COLO668 (cell line): ENCODE measurements at regions not wholly inside any gene's neighbourhood (a gene's known extent, or its start where the extent isn't known, plus 50 kb on each side); places are given as distances from the start of the nearest gene placed in this dataset.

Experiments
- DNase-seq: peaks from one replicate; lab custom pipeline; 2025; ENCODE audit not compliant: unreplicated experiment; lab: John Stamatoyannopoulos, UW

- no peak for DNase-seq
Observed at GRCh38 chr11:122235615-122236014, 119.6 kb upstream of the BLID start.

GRCh38 chr11:122234780-122235179, 118.8 kb upstream of the BLID start:
- DNase-seq, result no peak

GRCh38 chr11:122234257-122234656, 118.2 kb upstream of the BLID start:
- DNase-seq, result no peak

GRCh38 chr11:122232985-122233384, 117.0 kb upstream of the BLID start:
- DNase-seq, result no peak

GRCh38 chr11:122230385-122230755, 114.4 kb upstream of the BLID start:
- no peak for DNase-seq

- DNase-seq, result no peak
Observed at GRCh38 chr11:122229481-122230384, 113.7 kb upstream of the BLID start.

- no peak for DNase-seq
Observed at GRCh38 chr11:122229078-122229477, 113.1 kb upstream of the BLID start.

- no peak for DNase-seq
Observed at GRCh38 chr11:122226810-122227379, 110.9 kb upstream of the BLID start.

- no peak for DNase-seq
Observed at GRCh38 chr11:122224867-122225266, 108.9 kb upstream of the BLID start.

GRCh38 chr11:122220321-122220720, 104.3 kb upstream of the BLID start:
- DNase-seq, result no peak

GRCh38 chr11:122219791-122220190, 103.8 kb upstream of the BLID start:
- DNase-seq, result no peak

GRCh38 chr11:122215244-122215992, 99.4 kb upstream of the BLID start:
- peak; percentile 15 for DNase-seq

- DNase-seq, result no peak
Observed at GRCh38 chr11:122214567-122214966, 98.6 kb upstream of the BLID start.

GRCh38 chr11:122214080-122214479, 98.1 kb upstream of the BLID start:
- no peak for DNase-seq

- no peak for DNase-seq
Observed at GRCh38 chr11:122213171-122213570, 97.2 kb upstream of the BLID start.

- no peak for DNase-seq
Observed at GRCh38 chr11:122210367-122210997, 94.5 kb upstream of the BLID start.

- DNase-seq, result no peak
Observed at GRCh38 chr11:122209619-122210366, 93.8 kb upstream of the BLID start.

- no peak for DNase-seq
Observed at GRCh38 chr11:122207921-122208764, 92.1 kb upstream of the BLID start.

- DNase-seq, result no peak
Observed at GRCh38 chr11:122207505-122207904, 91.5 kb upstream of the BLID start.

- DNase-seq, result no peak
Observed at GRCh38 chr11:122205036-122205435, 89.0 kb upstream of the BLID start.
